B cell (primary cell): ENCODE measurements at regions not wholly inside any gene's neighbourhood (a gene's known extent, or its start where the extent isn't known, plus 50 kb on each side); places are given as distances from the start of the nearest gene placed in this dataset.
"Not testable (repeated sequence)": the region's sequence is repeated elsewhere in the genome, so short reads cannot be mapped to it uniquely, and the experiment has no call there.

ENCODE experiments used
- ATAC-seq: fragments of 200-7000 bp; cut with Tn5 transposase; one replicate; pipeline ENCODE4 v1.10.0; 2021; ENCODE audit warnings: low read depth, mild to moderate bottlenecking, moderate number of reproducible peaks, moderate library complexity
- CTCF ChIA-PET: fragments of 350-600 bp; sonication (Branson Sonifier 250); formaldehyde crosslinking; loops from one replicate; lab custom pipeline; 2021; ENCODE audit warnings: antibody characterized with exemption, inconsistent platforms; lab: Charles Lee
- POLR2A ChIA-PET: fragments of 350-600 bp; sonication (Branson Sonifier 250); formaldehyde crosslinking; loops from one replicate; lab custom pipeline; 2021; ENCODE audit warnings: antibody characterized with exemption; lab: Charles Lee
- DNase-seq: peaks from one replicate; pipeline ENCODE4 v3.0.0; 2013
- H2AFZ ChIP-seq: 2 replicates; pipeline ENCODE4 v1.6.1; 2012; ENCODE audit warnings: mild to moderate bottlenecking, low read depth, low read length; ENCODE audit not compliant: insufficient read depth, poor library complexity, severe bottlenecking
- H3K27ac ChIP-seq, 2 donors: 1 replicate in 1 of 2; 2 replicates in 1 of 2; pipeline ENCODE4 v1.5.1; 2012 to 2013; ENCODE audit warnings: low read length in 2 of 2, mild to moderate bottlenecking in 2 of 2, moderate library complexity in 1 of 2
- H3K27me3 ChIP-seq, 4 experiments: fragments of 200-600 bp in 1 of 4; sonication (generic) in 1 of 4; replicated peaks in 1 of 4; 1 replicate in 2 of 4; 2 replicates in 2 of 4; pipeline versions ENCODE4 v1.6.1 to v1.7.0; 2013 to 2016; ENCODE audit warnings: low read length in 3 of 4, mild to moderate bottlenecking in 2 of 4, mixed read lengths in 1 of 4, moderate library complexity in 1 of 4; ENCODE audit not compliant: insufficient read depth in 4 of 4, control insufficient read depth in 3 of 4; ENCODE audit errors: control extremely low read depth in 1 of 4
- H3K36me3 ChIP-seq, 2 experiments: replicated peaks in 1 of 2; 1 replicate in 1 of 2; 2 replicates in 1 of 2; pipeline versions ENCODE4 v1.6.1 to v1.7.1; 2013; ENCODE audit warnings: low read length in 1 of 2; ENCODE audit not compliant: insufficient read depth in 2 of 2, control insufficient read depth in 1 of 2; ENCODE audit errors: control extremely low read depth in 1 of 2, extremely low read depth in 1 of 2
- H3K4me1 ChIP-seq, 2 donors: fragments of 200-600 bp in 1 of 2; sonication (generic) in 1 of 2; 1 replicate in 1 of 2; 2 replicates in 1 of 2; pipeline versions ENCODE4 v1.5.1 to v1.6.1; 2013 to 2017; ENCODE audit warnings: low read length in 2 of 2; ENCODE audit not compliant: control insufficient read depth in 2 of 2, insufficient read depth in 2 of 2
- H3K4me2 ChIP-seq: replicated peaks from 2 replicates; pipeline ENCODE3; 2012; ENCODE audit warnings: mild to moderate bottlenecking, low read depth, low read length; ENCODE audit not compliant: poor library complexity, severe bottlenecking
- H3K4me3 ChIP-seq, 5 experiments: fragments of 200-600 bp in 1 of 5; sonication (generic) in 1 of 5; 1 replicate in 3 of 5; 2 replicates in 2 of 5; pipeline versions ENCODE4 v1.5.1 to v1.7.0; 2011 to 2016; ENCODE audit warnings: low read length in 4 of 5, mild to moderate bottlenecking in 4 of 5, low read depth in 2 of 5, control low read depth in 1 of 5, moderate library complexity in 1 of 5; ENCODE audit not compliant: insufficient read depth in 1 of 5; ENCODE audit errors: control extremely low read depth in 1 of 5, extremely low read depth in 1 of 5
- H3K79me2 ChIP-seq: fragments of 200-600 bp; sonication (generic); one replicate; pipeline ENCODE4 v1.6.0; 2016; ENCODE audit warnings: low read length; ENCODE audit not compliant: control insufficient read depth, insufficient read depth
- H3K9ac ChIP-seq: fragments of 200-600 bp; sonication (generic); 2 replicates; pipeline ENCODE4 v1.6.1; 2017; ENCODE audit warnings: mild to moderate bottlenecking, low read length, moderate library complexity
- H3K9me3 ChIP-seq, 3 donors: one replicate each; pipeline versions ENCODE4 v1.6.1 to v1.7.1; 2013; ENCODE audit warnings: low read length in 2 of 3; ENCODE audit not compliant: control insufficient read depth in 2 of 3, insufficient read depth in 1 of 3; ENCODE audit errors: control extremely low read depth in 1 of 3
- H4K20me1 ChIP-seq: 2 replicates; pipeline ENCODE4 v1.6.0; 2012; ENCODE audit warnings: mild to moderate bottlenecking, low read length; ENCODE audit not compliant: insufficient read depth, control insufficient read depth, poor library complexity, severe bottlenecking
- H3K27ac Mint-ChIP-seq: one replicate; pipeline ENCODE4 v1.8.0; 2021; ENCODE audit warnings: mixed read lengths
- H3K27me3 Mint-ChIP-seq: one replicate; pipeline ENCODE4 v1.8.0; 2021; ENCODE audit warnings: mixed read lengths
- H3K4me1 Mint-ChIP-seq: one replicate; pipeline ENCODE4 v1.8.0; 2021; ENCODE audit warnings: mixed read lengths
- H3K4me3 Mint-ChIP-seq: one replicate; pipeline ENCODE4 v1.8.0; 2021; ENCODE audit warnings: mixed read lengths
- H3K9me3 Mint-ChIP-seq: one replicate; pipeline ENCODE4 v1.8.0; 2022; ENCODE audit warnings: mixed read lengths; ENCODE audit not compliant: insufficient read depth
- CTCF ChIP-seq: fragments of 200-600 bp; IDR thresholded peaks from one replicate; pipeline ENCODE4 v1.8.0; 2022; ENCODE audit warnings: antibody characterized with exemption, mild to moderate bottlenecking
- EZH2 ChIP-seq: IDR thresholded peaks from 2 replicates; pipeline ENCODE4 v1.6.1; 2012; ENCODE audit warnings: borderline replicate concordance, low read depth, mild to moderate bottlenecking, moderate library complexity, low read length; ENCODE audit not compliant: insufficient read depth, poor library complexity, severe bottlenecking
- WGBS: methylation state at CpG from one replicate; pipeline ENCODE4 v1.1.5; 2013; ENCODE audit warnings: missing lambda C conversion rate; ENCODE audit not compliant: insufficient coverage; 5-methylcytosine and 5-hydroxymethylcytosine counted together
- intact Hi-C: fragments of 100-400 bp; cut with micrococcal nuclease; formaldehyde crosslinking; loops from one replicate; pipeline ENCODE4 v1.10.0; 2022

DNA sequence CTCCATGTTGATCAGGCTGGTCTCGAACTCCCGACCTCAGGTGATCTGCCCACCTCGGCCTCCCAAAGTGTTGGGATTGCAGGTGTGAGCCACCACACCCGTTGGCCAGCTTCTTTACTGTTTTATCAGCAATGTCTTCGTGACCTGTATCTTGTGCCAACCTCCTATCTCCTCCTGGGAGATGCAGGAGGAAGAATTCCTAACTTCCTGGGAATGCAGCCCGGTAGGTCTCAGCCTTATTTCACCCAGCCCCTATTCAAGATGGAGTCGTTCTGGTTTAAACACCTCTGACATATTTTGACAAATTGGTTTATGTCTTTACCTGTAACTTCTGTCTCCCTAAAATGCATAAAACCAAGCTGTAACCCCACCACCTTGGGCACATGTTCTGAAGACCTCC is 491.3 kb upstream of the AUTS2 start:
- H4K20me1 ChIP-seq, CTCF ChIA-PET, ATAC-seq, H3K27me3 Mint-ChIP-seq, DNase-seq, H3K27ac Mint-ChIP-seq, POLR2A ChIA-PET, H3K4me1 Mint-ChIP-seq, H3K36me3 ChIP-seq, H2AFZ ChIP-seq, H3K9ac ChIP-seq, H3K4me2 ChIP-seq, H3K4me3 Mint-ChIP-seq, H3K4me1 ChIP-seq, intact Hi-C loops, H3K9me3 Mint-ChIP-seq, H3K79me2 ChIP-seq, H3K4me3 ChIP-seq, H3K27me3 ChIP-seq, H3K27ac ChIP-seq: not testable (repeated sequence)
- 100% methylated on average over 3 of the region's 7 CpGs for WGBS
- peaks cover 0 to 14% (median 0%) of the 10 kb centered on the region in 3 donors for H3K9me3 ChIP-seq

DNA sequence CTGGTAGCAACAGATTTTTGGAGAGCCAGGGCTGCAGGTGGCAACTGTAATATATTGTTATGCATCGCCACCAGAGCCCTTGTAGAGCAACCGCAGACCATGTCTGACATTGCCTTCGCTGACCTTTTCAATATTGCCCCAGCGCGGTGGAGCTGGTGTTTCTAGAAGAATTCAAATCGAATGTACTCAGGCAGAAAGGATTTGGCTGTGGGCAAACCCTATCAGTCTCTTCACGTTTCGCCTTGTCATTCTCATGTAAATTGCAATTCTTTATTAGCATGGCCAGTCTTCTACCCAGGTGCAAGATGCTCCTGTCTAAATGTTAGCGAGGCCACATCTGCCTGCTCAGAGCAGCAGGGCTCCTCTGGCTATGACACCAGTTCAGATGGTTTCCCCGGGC is 490.2 kb upstream of the AUTS2 start:
- CTCF ChIA-PET, result no interaction called here
- Histone ChIP-seq H3K4me2 (no peak overlapping the region), H3K4me1 (no peaks in the 10 kb centered on the region), H3K36me3 (no peaks in the 10 kb centered on the region), H3K9me3 (peaks cover 0 to 7% (median 0%) of the 10 kb centered on the region in 3 donors), H3K4me3 (no peak overlapping the region), H4K20me1 (no peaks in the 10 kb centered on the region), H3K9ac (no peak overlapping the region), H2AFZ (no peak overlapping the region), H3K79me2 (no peaks in the 10 kb centered on the region), H3K27me3 (no peaks in the 10 kb centered on the region), H3K27ac (no peak overlapping the region)
- H3K9me3 Mint-ChIP-seq, result peaks cover 3% of the 10 kb centered on the region
- intact Hi-C loops, result no loop called here
- H3K27ac Mint-ChIP-seq, result no peak overlapping the region
- TF ChIP-seq CTCF (no peak), EZH2 (no peak)
- no peaks in the 10 kb centered on the region for H3K4me1 Mint-ChIP-seq
- WGBS, result 88% methylated on average over 10 of the region's 10 CpGs
- peaks cover 3% of the 10 kb centered on the region for H3K27me3 Mint-ChIP-seq
- DNase-seq, result no peak
- POLR2A ChIA-PET, result no interaction called here
- no peak overlapping the region for H3K4me3 Mint-ChIP-seq
- no peak for ATAC-seq
